ENCODE measurements at regions not wholly inside any gene's neighbourhood (a gene's known extent, or its start where the extent isn't known, plus 50 kb on each side); places are given as distances from the start of the nearest gene placed in this dataset.

- peak; percentile 86 for DNase-seq
Measured at GRCh38 chr18:37778417-37779165, 213.0 kb upstream of the CELF4 start.

DNA sequence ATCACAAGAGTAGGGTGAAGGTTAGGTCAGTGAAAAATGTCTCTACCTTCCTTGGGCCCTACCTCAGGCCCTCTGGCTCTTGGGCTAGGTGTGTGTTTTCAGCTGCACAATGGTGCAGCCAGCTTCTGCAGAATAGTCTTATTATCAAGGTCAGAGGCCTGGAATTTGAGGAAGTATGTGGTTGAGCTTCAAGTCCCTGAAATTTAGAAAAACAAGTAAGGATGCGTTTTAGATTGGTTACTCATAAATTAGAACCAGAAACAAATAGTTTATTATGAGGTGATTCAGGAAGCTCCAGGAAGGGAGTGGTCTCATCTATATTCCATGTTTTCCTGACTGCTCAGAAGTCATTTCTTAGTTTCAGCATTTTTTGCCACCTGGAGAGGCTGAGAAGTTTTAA is 204.2 kb upstream of the CELF4 start:
- DNase-seq, result no peak

- no peak for DNase-seq
Measured at GRCh38 chr18:37764541-37765288, 199.1 kb upstream of the CELF4 start.

DNA sequence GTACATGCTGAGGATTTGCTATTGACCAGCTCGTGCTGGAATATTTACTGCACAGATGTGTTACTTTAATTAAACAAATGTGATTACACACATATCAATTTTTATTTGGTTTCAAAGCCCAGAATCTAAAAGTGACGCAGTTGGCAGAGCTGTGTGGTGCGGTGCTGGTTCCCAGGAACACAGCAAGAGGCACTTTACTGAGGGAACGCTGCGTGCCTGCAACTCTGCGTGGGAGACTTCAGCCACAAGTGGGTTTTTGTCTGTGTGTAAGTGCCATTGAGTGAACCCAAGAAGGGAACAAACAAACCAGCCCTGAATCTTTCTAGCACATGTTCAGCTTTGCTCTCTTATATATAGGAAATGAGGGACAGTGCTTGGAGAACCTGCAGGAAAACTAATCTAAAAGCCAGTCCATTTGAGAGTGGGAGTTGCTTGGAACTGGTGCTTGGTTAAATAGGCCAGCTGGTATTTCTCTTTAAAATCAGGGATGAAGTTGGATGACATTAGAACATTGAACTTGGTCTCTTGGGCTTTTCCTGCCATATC is 196.6 kb upstream of the CELF4 start:
- peak; percentile 13 for DNase-seq

DNA sequence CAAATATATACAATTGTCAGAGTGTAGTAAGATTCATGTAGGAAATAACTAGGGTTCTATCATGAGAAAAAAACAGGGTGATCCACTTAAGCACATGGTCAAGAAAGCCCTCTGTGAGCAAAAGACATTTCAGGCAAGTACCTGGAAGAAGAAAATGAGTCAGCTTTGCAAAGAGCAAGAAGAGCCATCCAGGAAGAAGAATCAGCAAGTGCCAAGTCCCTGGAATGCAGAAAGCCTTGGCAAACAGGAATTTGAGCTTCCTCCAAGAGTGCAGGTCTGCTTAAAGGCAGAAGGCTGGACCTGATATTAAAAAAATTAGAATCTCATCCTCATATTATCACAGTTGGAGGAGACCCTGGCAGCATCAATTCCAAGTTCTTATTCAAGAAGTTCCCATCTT is 188.5 kb upstream of the CELF4 start:
- DNase-seq, result no peak

DNA sequence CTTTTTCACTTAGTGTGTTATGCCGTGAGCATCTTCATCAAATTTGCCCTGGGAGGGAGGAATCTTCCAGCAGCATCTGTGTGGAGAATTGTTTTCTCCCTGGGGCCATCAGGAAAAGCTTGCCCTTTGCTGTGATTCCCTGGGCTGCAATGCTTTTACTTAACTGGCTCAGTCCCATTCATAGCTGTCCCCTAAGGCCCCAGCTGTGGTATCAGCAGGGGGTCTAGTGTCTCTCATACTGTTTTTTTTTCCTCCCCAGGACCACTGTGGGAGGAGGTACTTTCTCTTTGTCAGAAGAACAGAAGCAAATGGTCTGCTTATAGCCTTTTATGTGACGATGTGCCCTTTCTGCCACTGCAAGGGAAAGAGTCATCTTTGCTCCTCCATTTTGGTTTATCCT is 176.8 kb upstream of the CELF4 start:
- DNase-seq, result no peak

GRCh38 chr18:37741032-37741623 is 175.5 kb upstream of the CELF4 start:
- DNase-seq, result no peak

DNA sequence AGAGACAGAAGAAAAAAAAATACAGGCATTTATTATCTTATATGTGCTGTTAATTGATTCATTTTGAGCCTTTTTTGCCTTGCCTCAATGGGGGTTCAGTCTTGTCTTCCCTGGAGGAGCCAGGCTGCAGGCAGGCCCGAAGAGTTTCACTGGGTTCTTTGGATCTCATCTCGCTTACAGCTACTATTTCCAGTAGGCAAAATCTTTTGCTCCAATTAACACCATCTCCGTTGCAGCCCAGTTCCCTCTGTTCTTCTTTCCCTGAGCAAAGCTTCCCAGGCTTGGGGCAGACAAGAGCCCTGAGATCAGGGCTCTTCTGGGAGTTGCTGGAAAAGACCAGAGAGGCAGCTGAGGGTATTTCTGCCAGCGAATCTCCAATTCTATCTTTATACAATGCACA is 168.8 kb upstream of the CELF4 start:
- no peak for DNase-seq

- DNase-seq, result no peak
Measured at GRCh38 chr18:37729716-37730115, 164.1 kb upstream of the CELF4 start.

GRCh38 chr18:37724206-37724605 is 158.6 kb upstream of the CELF4 start:
- no peak for DNase-seq

DNA sequence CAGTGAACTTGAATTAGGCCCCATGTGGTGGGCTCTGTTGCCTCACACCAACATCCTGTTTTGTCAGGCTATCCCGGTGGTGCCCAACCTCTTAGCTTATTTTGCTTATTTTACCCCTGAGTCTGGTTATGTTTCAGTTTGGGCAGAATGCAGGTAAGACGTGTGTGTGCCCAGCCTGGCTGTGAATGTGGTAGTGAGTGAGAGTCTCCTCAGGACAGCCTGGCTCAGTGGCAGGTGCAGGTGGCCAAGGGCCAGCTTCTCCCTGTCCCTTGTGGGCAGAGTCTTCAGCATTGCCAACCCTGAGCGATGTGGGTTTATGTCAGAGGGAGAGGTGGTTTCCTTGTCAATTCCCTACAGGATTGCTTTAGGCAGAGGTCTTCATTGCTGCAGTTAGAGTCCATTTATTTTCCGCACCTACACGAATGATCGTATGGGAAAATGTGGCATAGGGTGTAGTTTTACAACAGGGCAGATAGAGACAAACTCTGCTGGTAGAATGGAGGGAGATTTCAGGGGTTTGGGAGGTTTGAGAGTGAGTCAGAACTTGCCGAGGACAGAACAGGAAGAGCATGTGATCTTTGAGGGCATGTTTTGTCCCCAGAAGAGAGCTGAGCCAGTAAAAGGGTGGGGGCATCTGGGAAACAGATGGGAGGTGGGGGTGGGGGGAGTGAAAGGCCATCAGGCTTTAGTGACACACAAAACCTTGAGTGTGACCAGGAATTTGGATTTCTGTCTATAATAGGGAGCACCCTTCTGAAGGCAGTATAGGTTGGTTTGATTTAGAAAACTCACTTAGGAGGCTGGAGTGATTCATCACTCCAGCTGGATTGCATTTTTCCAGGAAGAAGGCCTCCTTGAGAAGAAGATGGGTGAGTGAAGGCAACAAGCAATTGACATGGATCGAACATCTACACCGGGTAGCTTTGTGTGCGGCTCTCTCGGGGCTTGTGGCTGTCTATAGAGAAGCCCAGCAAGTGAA is 156.2 kb upstream of the CELF4 start:
- DNase-seq, result no peak

GRCh38 chr18:37720663-37721062 is 155.1 kb upstream of the CELF4 start:
- DNase-seq, result no peak

- DNase-seq, result no peak
Measured at GRCh38 chr18:37717656-37718055, 152.1 kb upstream of the CELF4 start.

DNA sequence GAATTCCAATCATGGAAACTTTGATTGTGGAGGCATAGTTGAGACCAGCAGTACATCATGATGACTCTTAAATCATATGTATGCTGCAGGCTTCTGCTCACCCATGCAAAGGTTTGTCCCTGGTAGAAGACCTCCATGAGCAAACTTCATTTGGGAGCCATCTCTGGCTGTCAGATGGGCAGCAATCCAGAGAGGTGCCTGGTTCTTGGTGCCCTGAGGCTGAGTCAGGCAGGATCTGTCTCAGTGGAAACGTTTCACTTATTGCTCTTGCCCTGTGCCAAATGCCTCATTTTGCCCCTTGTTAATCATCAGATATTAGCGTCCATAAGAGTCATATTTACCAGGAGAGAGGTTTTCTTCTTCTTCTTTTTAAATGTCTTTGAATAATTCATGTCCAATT is 151.5 kb upstream of the CELF4 start:
- DNase-seq, result no peak

DNA sequence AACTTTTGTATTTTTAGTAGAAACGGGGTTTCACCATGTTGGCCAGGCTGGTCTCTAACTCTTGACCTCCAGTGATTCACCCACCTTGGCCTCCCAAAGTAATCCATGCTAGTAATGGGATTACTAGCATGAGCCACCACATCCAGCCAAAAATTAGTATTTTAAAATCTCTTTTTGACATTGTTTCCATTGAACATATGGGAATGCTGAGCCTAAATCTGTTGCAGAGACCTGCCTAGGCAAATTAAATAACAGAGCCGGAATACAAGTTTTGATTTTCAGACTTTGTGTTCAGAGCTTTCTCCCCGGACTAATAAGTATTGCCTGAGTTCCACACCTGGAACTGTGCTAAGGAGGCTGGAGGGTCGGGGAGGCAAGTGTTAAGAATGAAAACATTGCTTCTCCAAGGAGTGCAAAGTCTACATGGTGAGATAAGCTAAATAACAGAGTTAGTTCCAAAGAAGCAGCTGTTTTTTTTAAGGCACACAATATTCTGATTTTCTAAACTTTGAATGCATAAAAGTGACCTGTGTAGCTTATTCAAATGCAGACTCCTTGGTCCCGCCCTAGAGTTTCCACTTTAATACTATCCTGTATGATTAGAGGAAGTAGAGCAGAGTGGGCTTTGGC is 150.6 kb upstream of the CELF4 start:
- no peak for DNase-seq

DNA sequence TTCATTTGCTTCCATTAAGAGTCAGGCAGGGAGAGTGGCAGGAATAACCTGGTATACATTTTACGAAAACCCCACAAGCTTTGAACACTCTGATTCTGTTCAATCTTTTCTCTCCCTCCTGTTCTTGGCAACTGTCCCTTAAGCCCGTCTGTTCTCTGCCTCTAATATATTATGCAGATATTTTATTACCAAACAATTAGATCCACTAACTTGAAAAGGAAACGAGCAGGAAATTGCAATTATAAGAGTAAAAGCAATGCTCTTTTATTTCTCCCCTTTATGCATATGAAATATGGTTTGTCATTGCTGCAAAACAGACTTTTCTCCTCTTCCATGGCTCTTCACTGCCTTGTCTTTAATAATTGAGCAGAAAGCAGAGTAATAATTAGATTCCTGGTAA is 149.1 kb upstream of the CELF4 start:
- no peak for DNase-seq

- DNase-seq, result peak; percentile 8
Measured at GRCh38 chr18:37712776-37713175, 147.2 kb upstream of the CELF4 start.

DNA sequence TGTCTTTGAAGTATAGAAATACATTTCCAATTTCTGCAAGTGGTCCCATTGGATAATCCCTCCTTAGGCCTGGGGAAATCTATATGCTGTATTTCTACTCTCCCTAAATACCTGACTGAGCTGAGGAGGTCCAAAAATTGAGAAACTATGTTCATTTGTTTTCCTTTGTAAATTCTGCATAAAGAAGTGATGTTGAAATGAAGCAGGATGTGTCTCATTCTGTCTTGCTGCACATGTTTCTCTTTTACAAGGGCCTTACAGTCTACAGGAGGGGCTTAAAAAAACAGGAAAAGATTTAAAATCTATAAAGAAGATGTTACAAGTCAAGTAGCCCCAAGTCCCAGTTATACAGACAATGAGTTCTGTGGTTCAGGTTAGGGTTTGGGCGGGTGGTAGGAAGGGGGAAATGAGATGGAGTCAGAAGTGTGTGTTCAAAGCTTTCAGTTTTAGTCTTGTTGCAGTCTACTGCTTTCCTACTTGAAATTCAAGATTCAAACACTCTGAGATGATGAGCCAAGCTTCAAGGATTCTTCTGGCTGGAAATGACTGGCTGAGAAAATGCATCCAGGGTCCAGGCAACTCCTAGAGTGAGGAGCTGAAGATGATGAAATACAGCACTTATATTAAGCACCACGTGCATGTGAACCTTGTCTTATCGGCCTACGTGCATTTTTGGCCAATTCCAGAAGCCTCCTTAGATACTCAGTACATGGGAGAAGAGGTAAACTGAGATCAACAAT is 146.3 kb upstream of the CELF4 start:
- no peak for DNase-seq

DNA sequence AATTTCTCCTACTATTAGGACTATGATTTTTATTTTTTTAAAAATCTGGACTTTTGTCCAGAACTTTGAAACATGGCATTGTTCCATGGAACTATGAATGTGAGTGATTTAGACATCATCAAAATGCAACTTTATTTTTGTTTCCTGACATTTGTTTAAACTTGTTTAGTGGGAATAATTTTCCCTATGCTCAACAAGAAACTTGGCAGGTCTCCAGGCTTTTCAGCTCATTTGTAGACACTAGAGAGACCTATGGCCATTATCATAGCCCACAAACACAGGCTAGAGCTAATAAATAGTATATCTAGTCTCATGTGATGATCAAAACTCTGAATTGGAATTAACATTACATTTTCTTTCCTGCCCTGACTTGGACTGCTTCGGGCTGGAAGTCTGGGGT is 145.1 kb upstream of the CELF4 start:
- peak; percentile 17 for DNase-seq

DNA sequence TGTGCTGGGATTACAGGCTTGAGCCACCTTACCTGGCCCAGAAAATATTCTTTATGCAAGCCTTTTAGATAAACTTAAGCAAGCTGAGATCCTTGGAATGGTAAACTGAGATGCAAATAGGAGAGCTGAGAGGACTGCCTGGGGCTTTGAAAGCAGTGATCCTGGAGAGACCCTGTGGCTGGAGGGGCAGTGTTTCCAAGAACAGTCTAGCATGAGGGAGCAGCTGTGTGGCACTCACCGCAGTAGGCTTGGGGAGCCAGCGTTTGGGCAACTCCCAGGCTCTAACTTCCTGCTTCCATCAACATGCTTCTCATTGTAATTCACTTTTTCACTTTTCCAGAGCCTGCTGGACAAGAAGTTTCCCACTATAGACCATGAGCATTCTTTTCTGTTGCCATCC is 144.1 kb upstream of the CELF4 start:
- DNase-seq, result no peak

GRCh38 chr18:37705016-37705415 is 139.4 kb upstream of the CELF4 start:
- DNase-seq, result no peak

All from DMS53 (cell line).